Lower lobe of right lung (tissue), 2 donors: ENCODE measurements at regions not wholly inside any gene's neighbourhood (a gene's known extent, or its start where the extent isn't known, plus 50 kb on each side); places are given as distances from the start of the nearest gene placed in this dataset.

Experiments
- ATAC-seq, 2 donors: fragments of 200-7000 bp; cut with Tn5 transposase; one replicate each; pipeline ENCODE4 v1.9.1; 2020 to 2022; ENCODE audit warnings: mild to moderate bottlenecking in 2 of 2, moderate library complexity in 2 of 2
- DNase-seq: peaks from one replicate; pipeline ENCODE4 v3.0.0-alpha.2; 2020
- H3K27ac ChIP-seq: fragments of 200-600 bp; one replicate; pipeline ENCODE4 v1.8.0; 2022
- H3K27me3 ChIP-seq: fragments of 200-600 bp; one replicate; pipeline ENCODE4 v1.8.0; 2022; ENCODE audit warnings: low read depth
- H3K36me3 ChIP-seq: fragments of 200-600 bp; one replicate; pipeline ENCODE4 v1.8.0; 2022; ENCODE audit warnings: mild to moderate bottlenecking
- H3K4me1 ChIP-seq: fragments of 200-600 bp; one replicate; pipeline ENCODE4 v1.8.0; 2022
- H3K4me3 ChIP-seq: fragments of 200-600 bp; one replicate; pipeline ENCODE4 v1.8.0; 2022; ENCODE audit warnings: mild to moderate bottlenecking
- H3K9me3 ChIP-seq: fragments of 200-600 bp; one replicate; pipeline ENCODE4 v1.8.0; 2022
- intact Hi-C: fragments of 100-400 bp; cut with DNase I; formaldehyde crosslinking; loops from one replicate; pipeline ENCODE4 v1.11.0; 2022
- TF ChIP-seq, protein P1 (sequence below): fragments of 200-600 bp; IDR thresholded peaks from one replicate; pipeline ENCODE4 v1.8.0; 2022; ENCODE audit warnings: antibody characterized with exemption, mild to moderate bottlenecking
- donor health status: DM: no; HTN: yes; CAD: no; lungs with severe emphysema.

DNA sequence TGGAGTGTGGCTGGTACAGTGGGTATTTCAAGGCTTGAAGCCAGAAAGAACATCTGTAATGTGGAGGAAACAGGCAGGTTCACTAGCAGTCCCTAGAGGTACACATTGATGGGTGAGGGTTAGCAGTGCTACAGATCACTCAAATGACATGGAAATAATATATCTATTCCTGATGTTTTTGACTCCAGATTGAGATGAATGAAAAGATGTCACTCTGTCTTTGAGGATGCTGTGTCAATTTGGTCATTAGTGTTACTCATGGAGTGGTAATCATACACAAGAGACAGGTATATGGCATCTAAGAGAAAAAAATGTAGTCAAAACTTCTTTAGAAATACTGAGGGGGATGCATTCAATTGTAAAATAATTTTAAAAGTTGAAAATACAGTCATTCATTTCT lies 135.1 kb downstream of the ZIC1 start:
- no peaks in the 10 kb centered on the region for H3K27me3 ChIP-seq
- intact Hi-C loops: no loop called here
- peaks cover 15% of the 10 kb centered on the region for H3K9me3 ChIP-seq
- H3K36me3 ChIP-seq: no peaks in the 10 kb centered on the region
- H3K4me3 ChIP-seq: no peak overlapping the region
- DNase-seq: no peak
- TF ChIP-seq, protein P1, sequence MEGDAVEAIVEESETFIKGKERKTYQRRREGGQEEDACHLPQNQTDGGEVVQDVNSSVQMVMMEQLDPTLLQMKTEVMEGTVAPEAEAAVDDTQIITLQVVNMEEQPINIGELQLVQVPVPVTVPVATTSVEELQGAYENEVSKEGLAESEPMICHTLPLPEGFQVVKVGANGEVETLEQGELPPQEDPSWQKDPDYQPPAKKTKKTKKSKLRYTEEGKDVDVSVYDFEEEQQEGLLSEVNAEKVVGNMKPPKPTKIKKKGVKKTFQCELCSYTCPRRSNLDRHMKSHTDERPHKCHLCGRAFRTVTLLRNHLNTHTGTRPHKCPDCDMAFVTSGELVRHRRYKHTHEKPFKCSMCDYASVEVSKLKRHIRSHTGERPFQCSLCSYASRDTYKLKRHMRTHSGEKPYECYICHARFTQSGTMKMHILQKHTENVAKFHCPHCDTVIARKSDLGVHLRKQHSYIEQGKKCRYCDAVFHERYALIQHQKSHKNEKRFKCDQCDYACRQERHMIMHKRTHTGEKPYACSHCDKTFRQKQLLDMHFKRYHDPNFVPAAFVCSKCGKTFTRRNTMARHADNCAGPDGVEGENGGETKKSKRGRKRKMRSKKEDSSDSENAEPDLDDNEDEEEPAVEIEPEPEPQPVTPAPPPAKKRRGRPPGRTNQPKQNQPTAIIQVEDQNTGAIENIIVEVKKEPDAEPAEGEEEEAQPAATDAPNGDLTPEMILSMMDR: no peak
- H3K27ac ChIP-seq: no peak overlapping the region
- ATAC-seq: no peak
- H3K4me1 ChIP-seq: no peaks in the 10 kb centered on the region

DNA sequence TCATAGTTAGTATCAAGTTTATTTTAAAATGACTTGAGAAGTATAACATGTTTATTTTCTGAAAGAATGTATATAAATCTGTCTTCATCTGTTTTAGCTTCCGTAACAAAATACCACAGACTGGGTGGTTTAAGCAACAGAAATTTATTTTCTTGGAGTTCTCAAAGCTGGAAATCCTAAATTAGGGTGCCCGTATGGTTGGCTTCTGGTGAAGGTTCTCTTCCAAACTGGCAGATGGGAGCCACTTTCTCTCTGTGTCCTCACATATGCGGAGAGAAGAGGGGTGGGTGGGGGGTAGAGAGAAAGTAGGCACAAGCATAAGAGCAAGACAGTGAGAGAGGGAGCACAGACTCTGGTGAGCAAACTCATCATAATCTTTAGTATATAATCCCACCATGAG lies 142.3 kb downstream of the ZIC1 start:
- no peak for DNase-seq
- ATAC-seq: no peak
- Histone ChIP-seq H3K4me3 (no peak overlapping the region), H3K4me1 (no peaks in the 10 kb centered on the region), H3K36me3 (no peaks in the 10 kb centered on the region), H3K9me3 (no peaks in the 10 kb centered on the region), H3K27ac (no peak overlapping the region), H3K27me3 (no peaks in the 10 kb centered on the region)
- intact Hi-C loops: no loop called here
- TF ChIP-seq, protein P1: no peak

DNA sequence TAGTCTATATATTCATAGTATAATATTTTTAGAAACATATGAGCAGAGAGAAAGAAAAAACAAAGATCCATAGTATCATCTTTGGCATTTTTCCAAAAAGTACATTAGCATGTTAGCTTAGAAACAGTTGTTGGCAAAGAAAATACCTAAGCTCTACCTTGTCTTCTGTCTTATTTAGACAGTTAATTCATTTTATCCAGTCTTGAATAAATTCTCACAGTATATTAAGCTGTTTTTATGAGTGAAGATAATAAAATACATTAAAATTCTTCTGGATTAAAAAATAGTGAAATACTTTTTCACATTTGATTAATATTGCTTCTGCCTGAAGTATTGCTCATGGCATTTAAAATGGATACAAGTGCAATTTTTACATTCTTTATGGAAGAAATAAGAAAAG lies 145.2 kb downstream of the ZIC1 start:
- TF ChIP-seq, protein P1: no peak
- Histone ChIP-seq H3K27me3 (no peaks in the 10 kb centered on the region), H3K9me3 (no peaks in the 10 kb centered on the region), H3K4me1 (no peaks in the 10 kb centered on the region), H3K27ac (no peak overlapping the region), H3K4me3 (no peak overlapping the region), H3K36me3 (no peaks in the 10 kb centered on the region)
- intact Hi-C loops: no loop called here
- DNase-seq: no peak
- ATAC-seq: no peak

DNA sequence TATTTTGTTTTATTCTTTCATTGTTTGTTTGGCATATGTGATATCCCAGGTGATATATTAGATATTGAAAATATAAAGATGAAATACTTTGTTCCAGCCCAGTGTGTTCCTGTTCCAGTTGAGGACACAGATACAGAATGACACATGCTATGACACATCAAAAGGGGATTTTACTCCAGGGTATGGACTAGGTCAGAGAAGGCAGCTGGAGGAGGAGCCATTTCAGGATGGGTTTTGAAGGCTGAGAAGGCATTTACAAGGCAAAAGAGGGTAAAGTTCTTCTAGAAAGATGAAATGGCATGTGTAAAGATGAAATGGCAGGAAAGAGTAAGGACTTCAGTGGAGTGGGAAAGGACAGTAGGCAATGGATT lies 163.8 kb downstream of the ZIC1 start:
- intact Hi-C loops: no loop called here
- no peaks in the 10 kb centered on the region for H3K36me3 ChIP-seq
- no peak for ATAC-seq

DNA sequence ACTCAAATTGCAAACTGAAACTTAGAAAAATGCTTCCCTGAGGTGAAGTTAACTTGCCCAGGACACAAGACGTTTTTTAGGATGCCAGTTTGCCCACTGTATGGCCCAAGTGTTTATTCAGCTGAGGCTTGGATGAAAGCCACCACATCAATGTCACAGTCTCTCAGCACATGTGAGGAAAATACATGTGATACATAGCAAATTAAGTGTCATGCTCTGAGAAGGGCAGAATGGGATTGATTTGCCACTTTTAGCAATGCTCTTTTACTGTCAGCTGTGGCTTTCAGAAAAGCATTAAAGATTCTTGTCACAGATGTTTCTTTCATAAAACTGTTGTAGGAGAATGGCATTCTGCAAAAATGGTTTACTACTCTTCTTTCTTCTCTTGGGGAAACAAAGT lies 165.5 kb downstream of the ZIC1 start:
- H3K4me1 ChIP-seq: no peaks in the 10 kb centered on the region
- no peak overlapping the region for H3K27ac ChIP-seq
- H3K4me3 ChIP-seq: no peak overlapping the region
- intact Hi-C loops: no loop called here
- ATAC-seq: no peak
- H3K27me3 ChIP-seq: no peaks in the 10 kb centered on the region
- no peak for DNase-seq
- TF ChIP-seq, protein P1: no peak
- H3K36me3 ChIP-seq: no peaks in the 10 kb centered on the region
- no peaks in the 10 kb centered on the region for H3K9me3 ChIP-seq

More for the DNA sequence above, 163.8 kb downstream of the ZIC1 start:
- Histone ChIP-seq H3K27ac (no peak overlapping the region), H3K27me3 (no peaks in the 10 kb centered on the region), H3K4me3 (no peak overlapping the region), H3K4me1 (no peaks in the 10 kb centered on the region), H3K9me3 (no peaks in the 10 kb centered on the region)
- TF ChIP-seq, protein P1: no peak
- no peak for DNase-seq

DNA sequence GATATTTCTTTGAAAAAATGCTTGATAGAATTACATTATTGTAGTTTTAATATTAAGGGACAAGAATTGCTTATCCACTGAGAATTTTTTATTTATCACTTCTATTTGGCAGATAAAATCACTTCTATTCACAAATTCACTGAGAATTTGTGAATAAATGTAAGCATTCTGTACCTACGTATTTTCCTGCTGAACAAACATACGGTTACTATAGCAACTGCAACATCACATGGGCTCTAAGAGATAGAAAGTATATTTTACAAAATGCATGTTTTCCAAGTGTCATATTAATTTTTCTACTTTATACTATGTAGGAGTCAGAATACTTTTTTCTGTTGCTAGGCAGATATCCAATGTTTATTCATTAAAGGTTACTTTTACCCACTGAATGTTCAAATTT lies 166.2 kb downstream of the ZIC1 start:
- intact Hi-C loops: no loop called here
- H3K36me3 ChIP-seq: no peaks in the 10 kb centered on the region
- ATAC-seq (no peak), DNase-seq (no peak)
- TF ChIP-seq, protein P1: no peak
- no peaks in the 10 kb centered on the region for H3K27me3 ChIP-seq
- H3K27ac ChIP-seq: no peak overlapping the region
- no peaks in the 10 kb centered on the region for H3K9me3 ChIP-seq
- no peaks in the 10 kb centered on the region for H3K4me1 ChIP-seq
- H3K4me3 ChIP-seq: no peak overlapping the region
